Liver (tissue), 7 donors: ENCODE measurements at regions not wholly inside any gene's neighbourhood (a gene's known extent, or its start where the extent isn't known, plus 50 kb on each side); places are given as distances from the start of the nearest gene placed in this dataset.

Source experiments
- DNase-seq: peaks from one replicate; pipeline ENCODE4 v3.0.0-alpha.2; 2017; ENCODE audit warnings: low spot score
- H3K27ac ChIP-seq, 2 donors: one replicate each; pipeline ENCODE4 v1.7.0; 2013; ENCODE audit warnings: inconsistent platforms in 2 of 2, low read length in 2 of 2, control low read depth in 1 of 2, low read depth in 1 of 2, mild to moderate bottlenecking in 1 of 2
- H3K27me3 ChIP-seq, 4 donors: one replicate each; pipeline versions ENCODE4 v1.6.1 to v1.7.0; 2013; ENCODE audit warnings: low read length in 3 of 4, inconsistent platforms in 1 of 4, mild to moderate bottlenecking in 1 of 4, moderate library complexity in 1 of 4; ENCODE audit not compliant: control insufficient read depth in 4 of 4, insufficient read depth in 4 of 4
- H3K36me3 ChIP-seq, 4 donors: one replicate each; pipeline versions ENCODE4 v1.6.1 to v1.7.0; 2013; ENCODE audit warnings: low read length in 3 of 4, mild to moderate bottlenecking in 3 of 4, low read depth in 1 of 4, moderate library complexity in 1 of 4; ENCODE audit not compliant: control insufficient read depth in 4 of 4, insufficient read depth in 3 of 4
- H3K4me1 ChIP-seq, 4 donors: one replicate each; pipeline versions ENCODE4 v1.6.1 to v1.7.0; 2013; ENCODE audit warnings: low read length in 3 of 4, mild to moderate bottlenecking in 3 of 4, moderate library complexity in 1 of 4; ENCODE audit not compliant: control insufficient read depth in 4 of 4, insufficient read depth in 4 of 4
- H3K4me3 ChIP-seq, 3 donors: one replicate each; pipeline versions ENCODE4 v1.6.1 to v1.7.0; 2013; ENCODE audit warnings: low read length in 3 of 3, control low read depth in 1 of 3, low read depth in 1 of 3, mild to moderate bottlenecking in 1 of 3
- H3K9ac ChIP-seq, 2 donors: one replicate each; pipeline ENCODE4 v1.7.0; 2013; ENCODE audit warnings: low read length in 2 of 2, mild to moderate bottlenecking in 2 of 2, moderate library complexity in 2 of 2, control low read depth in 1 of 2, low read depth in 1 of 2
- H3K9me3 ChIP-seq, 4 donors: one replicate each; pipeline versions ENCODE4 v1.6.1 to v1.7.0; 2013; ENCODE audit warnings: low read length in 3 of 4; ENCODE audit not compliant: control insufficient read depth in 4 of 4
- ATF3 ChIP-seq: IDR thresholded peaks from 2 replicates; pipeline ENCODE4 v1.6.1; 2016; ENCODE audit warnings: antibody characterized with exemption
- EGR1 ChIP-seq, 2 donors: IDR thresholded peaks; 2 replicates each; pipeline ENCODE4 v1.6.1; 2016 to 2018; ENCODE audit warnings: antibody characterized with exemption in 2 of 2, low read depth in 2 of 2
- FOXA1 ChIP-seq: IDR thresholded peaks from 2 replicates; pipeline ENCODE4 v1.6.1; 2016; ENCODE audit warnings: antibody characterized with exemption
- FOXA2 ChIP-seq: IDR thresholded peaks from 2 replicates; pipeline ENCODE4 v1.6.1; 2016; ENCODE audit warnings: antibody characterized with exemption
- GABPA ChIP-seq, 2 donors: IDR thresholded peaks in 1 of 2; conservative IDR thresholded peaks in 1 of 2; 2 replicates each; pipeline ENCODE4 v1.6.1; 2016; ENCODE audit warnings: antibody characterized with exemption in 2 of 2, mild to moderate bottlenecking in 1 of 2, moderate library complexity in 1 of 2
- HNF4A ChIP-seq, 2 donors: conservative IDR thresholded peaks; 2 replicates each; pipeline ENCODE4 v1.6.1; 2016; ENCODE audit warnings: antibody characterized with exemption in 2 of 2, mild to moderate bottlenecking in 2 of 2
- JUND ChIP-seq, 2 donors: IDR thresholded peaks; 2 replicates each; pipeline ENCODE4 v1.6.1; 2016; ENCODE audit warnings: antibody characterized with exemption in 2 of 2
- MAX ChIP-seq: IDR thresholded peaks from 2 replicates; pipeline ENCODE4 v1.6.1; 2016; ENCODE audit warnings: antibody characterized with exemption
- RAD21 ChIP-seq, 2 donors: IDR thresholded peaks; 2 replicates each; pipeline ENCODE4 v1.6.1; 2016; ENCODE audit warnings: antibody characterized with exemption in 2 of 2, mild to moderate bottlenecking in 2 of 2
- REST ChIP-seq: IDR thresholded peaks from 2 replicates; pipeline ENCODE4 v1.6.1; 2016; ENCODE audit warnings: antibody characterized with exemption, mild to moderate bottlenecking
- RXRA ChIP-seq, 2 donors: IDR thresholded peaks; 2 replicates each; pipeline ENCODE4 v1.6.1; 2017 to 2018; ENCODE audit warnings: antibody characterized with exemption in 2 of 2, mild to moderate bottlenecking in 1 of 2
- SP1 ChIP-seq: IDR thresholded peaks from 2 replicates; pipeline ENCODE4 v1.6.1; 2018; ENCODE audit warnings: antibody characterized with exemption, mild to moderate bottlenecking
- TAF1 ChIP-seq: conservative IDR thresholded peaks from 2 replicates; pipeline ENCODE4 v1.6.1; 2016; ENCODE audit warnings: antibody characterized with exemption, mild to moderate bottlenecking
- YY1 ChIP-seq: IDR thresholded peaks from 2 replicates; pipeline ENCODE4 v1.6.1; 2016; ENCODE audit warnings: antibody characterized with exemption, mild to moderate bottlenecking
- ZBTB33 ChIP-seq: IDR thresholded peaks from 2 replicates; pipeline ENCODE4 v1.6.1; 2016; ENCODE audit warnings: antibody characterized with exemption
- WGBS: extraction: QIAGEN DNeasy Blood & Tissue Kit; methylation state at CpG from one replicate; pipeline ENCODE4 v1.1.7; 2013; 5-methylcytosine and 5-hydroxymethylcytosine counted together
- donor health status: healthy.
- donor health status: healthy.
- donor health status: healthy.
- donor health status: healthy.

GRCh38 chr10:6333086-6333485, 130.4 kb downstream of the PFKFB3 start (continued):
- TF ChIP-seq JUND (IDR thresholded peaks at IDR 0.05) (no peak), FOXA2 (no peak), EGR1 (IDR thresholded peaks at IDR 0.05; ENCODE audit: low read depth in 2 of 2) (no peak), ZBTB33 (no peak), YY1 (no peak)

GRCh38 chr10:6333973-6334372, 131.2 kb downstream of the PFKFB3 start:
- Histone ChIP-seq H3K9me3 (no peaks in the 10 kb centered on the region), H3K27ac (no peak overlapping the region), H3K4me3 (no peak overlapping the region), H3K36me3 (no peaks in the 10 kb centered on the region), H3K4me1 (no peaks in the 10 kb centered on the region), H3K27me3 (no peaks in the 10 kb centered on the region), H3K9ac (no peak overlapping the region)
- WGBS, result 81% methylated on average over 2 of the region's 2 CpGs
- DNase-seq, result no peak
- no peak for TF ChIP-seq RXRA (IDR thresholded peaks at IDR 0.05)
- no peak for TF ChIP-seq JUND (IDR thresholded peaks at IDR 0.05)
- TF ChIP-seq TAF1, result no peak
- no peak for TF ChIP-seq RAD21 (IDR thresholded peaks at IDR 0.05)
- no peak for TF ChIP-seq EGR1 (IDR thresholded peaks at IDR 0.05; ENCODE audit: low read depth in 2 of 2)
- no peak for TF ChIP-seq HNF4A (conservative IDR thresholded peaks at IDR 0.05)
- no peak for TF ChIP-seq REST
- no peak for TF ChIP-seq FOXA2
- no peak for TF ChIP-seq FOXA1
- no peak for TF ChIP-seq GABPA (IDR thresholded peaks at IDR 0.05 in 1 of 2, conservative IDR thresholded peaks at IDR 0.05 in 1 of 2)
- no peak for TF ChIP-seq YY1
- no peak for TF ChIP-seq ZBTB33
- TF ChIP-seq ATF3, result no peak
- TF ChIP-seq SP1, result no peak

- H3K4me3 ChIP-seq, result no peak overlapping the region
- no peak for DNase-seq
- H3K27me3 ChIP-seq, result no peaks in the 10 kb centered on the region
- H3K9me3 ChIP-seq, result no peaks in the 10 kb centered on the region
- H3K36me3 ChIP-seq, result no peaks in the 10 kb centered on the region
- no peak overlapping the region for H3K27ac ChIP-seq
- H3K4me1 ChIP-seq, result no peaks in the 10 kb centered on the region
- H3K9ac ChIP-seq, result no peak overlapping the region
- 93% methylated on average over 3 of the region's 3 CpGs for WGBS
- TF ChIP-seq HNF4A (conservative IDR thresholded peaks at IDR 0.05), result no peak
- TF ChIP-seq FOXA2, result no peak
- TF ChIP-seq REST, result no peak
- TF ChIP-seq JUND (IDR thresholded peaks at IDR 0.05), result no peak
- TF ChIP-seq MAX, result no peak
- no peak for TF ChIP-seq RXRA (IDR thresholded peaks at IDR 0.05)
- TF ChIP-seq ZBTB33, result no peak
- TF ChIP-seq YY1, result no peak
- no peak for TF ChIP-seq TAF1
- no peak for TF ChIP-seq GABPA (IDR thresholded peaks at IDR 0.05 in 1 of 2, conservative IDR thresholded peaks at IDR 0.05 in 1 of 2)
Observed at GRCh38 chr10:6336016-6336415, 133.3 kb downstream of the PFKFB3 start.
